HG02759 (cell line): ENCODE measurements at regions not wholly inside any gene's neighbourhood (a gene's known extent, or its start where the extent isn't known, plus 50 kb on each side); places are given as distances from the start of the nearest gene placed in this dataset.
"Not testable (repeated sequence)": the region's sequence is repeated elsewhere in the genome, so short reads cannot be mapped to it uniquely, and the experiment has no call there.

Experiments used
- ATAC-seq: cut with Tn5 transposase; IDR thresholded peaks from one replicate; pipeline ENCODE4 v1.9.1; 2021; ENCODE audit warnings: mild to moderate bottlenecking, moderate library complexity; ENCODE audit not compliant: unreplicated experiment

DNA sequence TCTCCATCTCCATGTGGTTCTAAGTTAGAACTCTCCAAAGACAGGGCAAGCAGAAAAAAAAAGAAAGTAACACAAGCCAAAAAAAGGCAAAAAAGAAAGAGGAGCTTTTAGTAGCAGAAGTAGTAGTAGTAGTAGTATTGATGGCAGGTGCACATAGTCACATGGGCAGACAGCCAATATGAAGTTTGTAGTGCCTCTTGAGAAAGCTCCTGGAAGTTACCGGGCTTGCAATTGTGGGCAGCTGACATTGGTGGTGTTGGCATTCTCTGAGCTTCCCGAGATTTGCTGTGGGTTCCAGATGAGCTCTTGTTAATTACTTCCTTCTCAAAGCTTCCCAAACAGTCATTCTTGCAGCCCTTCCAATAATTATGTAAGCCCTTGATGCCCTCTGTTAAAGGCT lies 1128.5 kb downstream of the TYW1 start:
- ATAC-seq, result no peak

- no peak for ATAC-seq
These were observed 1136.4 kb downstream of the TYW1 start for GRCh38 chr7:68133045-68133444.

- no peak for ATAC-seq
These were observed 1146.7 kb downstream of the TYW1 start for GRCh38 chr7:68143345-68143744.

DNA sequence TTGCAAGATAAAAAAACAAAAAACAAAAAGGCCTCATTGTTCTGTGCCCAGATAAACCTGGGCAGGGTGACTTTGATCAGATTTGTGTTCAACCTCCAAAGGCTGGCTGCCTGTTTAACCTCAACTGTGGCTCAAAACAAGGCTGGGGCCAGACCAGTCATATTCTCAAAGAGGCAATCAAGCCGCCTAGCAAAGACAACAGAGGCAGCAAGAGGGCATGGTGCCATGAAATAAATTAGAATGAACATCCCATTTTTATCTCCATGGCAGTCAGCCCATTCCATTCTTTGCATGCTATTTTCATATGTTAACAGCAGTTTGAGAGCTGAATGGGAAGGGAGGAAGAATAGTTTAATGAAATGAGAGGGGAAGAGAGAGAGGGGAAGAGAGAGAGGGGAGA lies 1150.3 kb downstream of the TYW1 start:
- no peak for ATAC-seq

DNA sequence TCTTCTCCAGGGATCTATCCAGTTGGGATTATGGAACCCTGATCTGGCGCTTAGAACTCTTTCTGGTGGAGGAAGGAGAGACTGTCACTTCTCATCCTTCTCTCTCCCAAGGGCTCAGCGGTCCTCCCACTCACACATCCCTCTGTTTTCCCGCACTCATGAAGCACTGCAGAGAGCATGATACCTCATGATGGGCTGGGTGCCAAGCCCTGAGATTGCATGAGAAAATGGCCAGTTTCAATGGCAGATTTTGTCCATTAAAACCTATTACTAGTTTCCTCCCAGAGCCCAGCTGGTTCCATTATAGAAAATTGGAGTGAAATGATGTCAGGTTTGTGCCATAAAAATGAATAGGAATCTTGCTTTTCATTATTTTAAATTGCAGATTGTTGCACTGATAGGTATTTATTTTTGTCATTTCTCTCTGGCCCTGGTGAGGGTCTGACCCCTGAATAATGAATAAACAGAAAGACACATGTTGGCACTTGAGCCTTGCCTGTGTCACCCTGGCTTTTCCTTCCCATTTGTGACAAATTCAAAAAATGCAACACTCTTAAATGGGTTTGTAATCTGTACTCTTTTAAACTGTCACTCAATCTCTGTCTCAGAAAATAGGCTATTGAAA lies 1151.1 kb downstream of the TYW1 start:
- no peak for ATAC-seq

- ATAC-seq, result no peak
These were observed 1151.8 kb downstream of the TYW1 start for GRCh38 chr7:68148440-68148839.

GRCh38 chr7:68152205-68152604 lies 1155.6 kb downstream of the TYW1 start:
- ATAC-seq, result no peak

GRCh38 chr7:68155676-68156075 lies 1159.0 kb downstream of the TYW1 start:
- no peak for ATAC-seq

- ATAC-seq, result no peak
These were observed 1162.2 kb downstream of the TYW1 start for GRCh38 chr7:68158686-68159295.

GRCh38 chr7:68162712-68163111 lies 1166.1 kb downstream of the TYW1 start:
- no peak for ATAC-seq

GRCh38 chr7:68166525-68166924 lies 1169.9 kb downstream of the TYW1 start:
- no peak for ATAC-seq

- no peak for ATAC-seq
These were observed 1176.9 kb downstream of the TYW1 start for GRCh38 chr7:68173513-68173912.

DNA sequence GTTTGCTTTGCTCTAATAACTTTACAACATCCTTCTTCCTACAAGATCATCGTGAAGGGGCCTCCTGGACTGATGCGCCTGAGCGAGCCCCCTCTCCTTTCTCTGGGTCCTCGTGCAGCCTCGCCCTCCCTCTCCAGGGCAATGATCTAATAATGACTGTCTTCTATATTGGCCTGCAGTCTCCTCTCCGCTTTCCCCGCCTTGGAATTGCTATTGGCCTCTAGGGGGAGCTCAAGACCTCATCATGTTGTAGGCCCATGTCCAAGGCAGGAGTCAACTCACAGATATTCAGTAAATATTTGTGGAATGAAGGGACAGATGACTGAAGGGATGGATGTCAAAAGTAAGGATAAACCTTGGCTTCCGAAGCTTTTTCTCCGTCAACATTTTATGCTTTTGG lies 1180.3 kb downstream of the TYW1 start:
- ATAC-seq, result no peak

DNA sequence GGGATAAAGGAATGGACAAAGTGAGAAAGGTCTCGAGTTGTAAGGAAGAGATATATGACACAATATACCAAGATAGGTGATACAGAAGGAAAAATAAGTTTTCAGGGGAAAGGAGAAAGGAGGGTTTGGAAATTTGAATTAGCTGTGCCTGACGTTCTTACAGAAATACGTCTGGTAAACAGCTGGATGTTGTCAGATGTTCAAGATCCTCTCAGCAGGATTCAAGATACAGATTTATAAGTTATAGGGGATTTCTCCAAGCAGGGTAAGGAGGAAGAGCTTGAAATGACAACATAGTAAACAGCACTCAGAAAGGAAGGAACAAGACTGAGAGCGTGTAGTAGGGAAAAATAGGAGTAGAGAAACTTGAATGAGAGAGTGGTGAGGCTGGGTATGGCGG lies 1184.1 kb downstream of the TYW1 start:
- no peak for ATAC-seq

GRCh38 chr7:68183176-68183575 lies 1186.5 kb downstream of the TYW1 start:
- ATAC-seq, result no peak

GRCh38 chr7:68185631-68186456 lies 1189.2 kb downstream of the TYW1 start:
- ATAC-seq, result no peak

DNA sequence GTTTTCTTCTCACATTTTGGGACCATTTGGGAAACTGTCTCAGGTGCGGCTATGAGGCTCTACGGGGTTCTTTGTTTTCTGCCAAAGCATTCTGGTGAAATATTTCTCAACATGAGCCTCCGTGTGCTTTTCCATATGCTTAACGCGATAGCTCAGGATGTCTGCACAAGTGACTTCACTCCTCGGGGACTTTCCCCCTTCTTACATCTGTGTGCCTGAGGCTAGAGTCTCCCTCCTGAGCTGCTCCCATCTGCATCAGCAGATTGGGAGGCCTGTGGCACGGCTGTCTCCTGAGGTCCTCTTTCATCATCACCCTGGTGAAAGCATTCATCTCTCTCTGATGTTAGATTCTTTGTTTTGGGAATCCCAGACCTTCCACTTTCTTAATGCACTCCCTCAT lies 1190.9 kb downstream of the TYW1 start:
- ATAC-seq, result no peak

GRCh38 chr7:68192941-68193340 lies 1196.3 kb downstream of the TYW1 start:
- no peak for ATAC-seq

GRCh38 chr7:68195642-68196041 lies 1199.0 kb downstream of the TYW1 start:
- ATAC-seq, result not testable (repeated sequence)

DNA sequence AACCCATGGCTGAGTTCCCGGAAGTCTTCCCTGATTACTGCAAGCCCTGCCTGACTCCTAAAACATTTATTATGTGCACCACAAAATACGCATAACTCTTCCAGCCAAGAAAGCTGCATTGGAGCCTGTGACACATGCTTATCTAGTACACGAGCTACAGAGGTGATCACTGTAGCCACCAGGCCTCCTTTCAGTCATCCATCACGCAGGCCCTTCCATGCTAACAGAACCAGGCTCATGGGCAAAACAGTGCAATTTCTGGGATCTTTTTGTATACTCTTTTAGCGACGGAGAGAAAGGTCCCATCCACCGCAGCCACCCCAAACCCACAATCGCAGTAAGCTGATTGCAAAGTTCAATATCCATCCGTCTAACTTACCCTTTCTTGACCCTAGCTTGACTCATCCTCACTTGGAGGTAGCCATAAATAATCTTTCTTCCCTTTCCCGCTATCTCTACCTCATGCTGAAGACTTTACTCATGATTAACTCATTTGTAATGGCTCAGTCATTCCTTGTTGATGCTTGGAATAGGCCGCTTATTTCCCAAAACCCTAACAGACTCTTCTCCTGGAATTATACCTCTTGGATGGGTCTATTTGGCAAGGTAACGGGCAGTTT lies 1203.5 kb downstream of the TYW1 start:
- ATAC-seq, result no peak

DNA sequence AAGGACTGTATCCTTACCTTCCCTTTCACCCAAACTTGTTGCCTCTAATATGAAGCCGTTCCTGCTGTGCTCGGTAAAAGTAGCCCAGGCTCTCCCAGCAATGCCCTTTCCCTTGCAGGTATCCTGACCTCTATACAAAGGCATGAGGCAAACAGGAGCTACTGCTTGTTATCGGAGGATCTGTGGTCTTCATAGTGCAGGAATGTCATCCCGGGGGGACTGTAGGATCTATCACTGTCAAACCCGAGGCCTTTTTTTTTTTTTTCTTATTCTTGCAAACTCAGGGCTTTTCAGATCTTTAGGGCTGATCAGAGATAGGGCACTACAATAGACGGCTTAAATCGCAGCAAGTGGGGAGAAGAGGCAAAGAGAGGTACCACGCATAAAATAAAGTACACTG lies 1206.6 kb downstream of the TYW1 start:
- no peak for ATAC-seq

DNA sequence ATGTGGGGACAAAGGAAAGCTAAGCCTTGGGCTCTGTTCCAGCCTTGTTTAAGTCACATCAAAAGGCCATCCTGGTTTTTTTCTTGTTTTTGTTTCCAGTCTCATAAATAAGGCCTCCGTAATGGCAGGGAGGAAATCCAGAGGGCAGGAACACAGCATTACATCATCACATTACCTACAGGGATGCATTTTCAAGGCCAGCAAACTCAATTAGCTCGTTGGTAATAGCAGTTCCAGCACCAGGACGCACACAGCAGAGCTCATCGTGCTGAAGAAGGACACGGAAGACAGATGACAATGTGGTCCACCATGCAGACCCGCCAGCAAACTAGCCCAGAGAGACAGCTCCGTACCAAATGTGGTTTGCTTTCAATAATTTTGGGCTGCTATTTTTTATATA lies 1209.2 kb downstream of the TYW1 start:
- no peak for ATAC-seq
